CD14-positive monocyte (primary cell): ENCODE measurements at regions not wholly inside any gene's neighbourhood (a gene's known extent, or its start where the extent isn't known, plus 50 kb on each side); places are given as distances from the start of the nearest gene placed in this dataset.

Experiments used
- DNase-seq, 3 donors: peaks; one replicate each; pipeline ENCODE4 v3.0.0-alpha.2; 2011 to 2022
- H2AFZ ChIP-seq: 2 replicates; pipeline ENCODE4 v1.6.0; 2012; ENCODE audit warnings: mild to moderate bottlenecking, low read depth, low read length, inconsistent platforms; ENCODE audit not compliant: insufficient read depth, poor library complexity, severe bottlenecking
- H3K27ac ChIP-seq, 2 donors: 1 replicate in 1 of 2; 2 replicates in 1 of 2; pipeline ENCODE4 v1.5.1; 2012 to 2013; ENCODE audit warnings: low read length in 2 of 2, control low read depth in 1 of 2, inconsistent platforms in 1 of 2, low read depth in 1 of 2, mild to moderate bottlenecking in 1 of 2
- H3K27me3 ChIP-seq, 2 donors: one replicate each; pipeline versions ENCODE4 v1.6.0 to v1.6.1; 2011 to 2013; ENCODE audit warnings: low read length in 2 of 2; ENCODE audit not compliant: control insufficient read depth in 2 of 2, insufficient read depth in 2 of 2
- H3K36me3 ChIP-seq, 2 donors: replicated peaks in 1 of 2; 1 replicate in 1 of 2; 2 replicates in 1 of 2; pipeline versions ENCODE4 v1.5.1 to v1.6.1; 2012 to 2013; ENCODE audit warnings: low read length in 2 of 2, control low read depth in 1 of 2, inconsistent platforms in 1 of 2, mild to moderate bottlenecking in 1 of 2; ENCODE audit not compliant: insufficient read depth in 2 of 2, control insufficient read depth in 1 of 2
- H3K4me1 ChIP-seq, 2 donors: 1 replicate in 1 of 2; 2 replicates in 1 of 2; pipeline versions ENCODE4 v1.5.1 to v1.6.1; 2012 to 2013; ENCODE audit warnings: low read length in 2 of 2, control low read depth in 1 of 2, inconsistent platforms in 1 of 2, mild to moderate bottlenecking in 1 of 2, moderate library complexity in 1 of 2; ENCODE audit not compliant: insufficient read depth in 2 of 2, control insufficient read depth in 1 of 2
- H3K4me2 ChIP-seq: replicated peaks from 2 replicates; pipeline ENCODE3; 2012; ENCODE audit warnings: low read length, moderate library complexity, mild to moderate bottlenecking; ENCODE audit not compliant: poor library complexity, severe bottlenecking; ENCODE audit errors: extremely low read depth
- H3K4me3 ChIP-seq, 3 experiments: fragments of 200-600 bp in 1 of 3; sonication (generic) in 1 of 3; replicated peaks in 1 of 3; 1 replicate in 2 of 3; 2 replicates in 1 of 3; pipeline ENCODE4 v1.5.1; 2011 to 2013; ENCODE audit warnings: low read length in 3 of 3, mild to moderate bottlenecking in 3 of 3, control low read depth in 2 of 3, low read depth in 2 of 3, inconsistent platforms in 1 of 3, moderate library complexity in 1 of 3
- H3K79me2 ChIP-seq: 2 replicates; pipeline ENCODE4 v1.6.0; 2012; ENCODE audit warnings: mild to moderate bottlenecking, control low read depth, inconsistent platforms, low read length, moderate library complexity; ENCODE audit not compliant: insufficient read depth
- H3K9ac ChIP-seq: 2 replicates; pipeline ENCODE4 v1.6.0; 2017; ENCODE audit warnings: low read length, mild to moderate bottlenecking; ENCODE audit not compliant: insufficient read depth, poor library complexity, severe bottlenecking
- H3K9me3 ChIP-seq, 2 donors: replicated peaks in 1 of 2; 1 replicate in 1 of 2; 2 replicates in 1 of 2; pipeline versions ENCODE4 v1.5.1 to v1.6.1; 2012 to 2013; ENCODE audit warnings: low read length in 2 of 2, control low read depth in 1 of 2; ENCODE audit not compliant: control insufficient read depth in 1 of 2, insufficient read depth in 1 of 2
- H4K20me1 ChIP-seq: 2 replicates; pipeline ENCODE4 v1.6.0; 2012; ENCODE audit warnings: mild to moderate bottlenecking, low read length, control low read depth, moderate library complexity; ENCODE audit not compliant: insufficient read depth
- H3K27ac Mint-ChIP-seq, 7 donors: one replicate each; pipeline ENCODE4 v1.8.0; 2020; ENCODE audit warnings: mild to moderate bottlenecking in 7 of 7, mixed read lengths in 7 of 7, moderate library complexity in 6 of 7, inconsistent platforms in 2 of 7
- H3K27me3 Mint-ChIP-seq, 3 donors: one replicate each; pipeline ENCODE4 v1.8.0; 2021 to 2022; ENCODE audit warnings: low read depth in 3 of 3, mild to moderate bottlenecking in 3 of 3, mixed read lengths in 3 of 3, moderate library complexity in 3 of 3, inconsistent platforms in 1 of 3
- H3K36me3 Mint-ChIP-seq, 2 donors: one replicate each; pipeline ENCODE4 v1.8.0; 2020; ENCODE audit warnings: mixed read lengths in 2 of 2, inconsistent platforms in 1 of 2, mild to moderate bottlenecking in 1 of 2
- H3K4me1 Mint-ChIP-seq: one replicate; pipeline ENCODE4 v1.8.0; 2020; ENCODE audit warnings: mild to moderate bottlenecking, mixed read lengths
- H3K4me3 Mint-ChIP-seq, 2 donors: one replicate each; pipeline ENCODE4 v1.8.0; 2020; ENCODE audit warnings: mild to moderate bottlenecking in 2 of 2, mixed read lengths in 2 of 2, moderate library complexity in 1 of 2
- H3K9me3 Mint-ChIP-seq, 7 donors: one replicate each; pipeline ENCODE4 v1.8.0; 2020 to 2022; ENCODE audit warnings: mixed read lengths in 7 of 7, mild to moderate bottlenecking in 6 of 7, moderate library complexity in 6 of 7, inconsistent platforms in 2 of 7
- CTCF ChIP-seq: fragments of 200-600 bp; IDR thresholded peaks from one replicate; pipeline ENCODE4 v1.8.0; 2022; ENCODE audit warnings: antibody characterized with exemption, mild to moderate bottlenecking
- WGBS: methylation state at CpG from one replicate; pipeline ENCODE4 v1.1.5; 2013; ENCODE audit warnings: missing lambda C conversion rate; ENCODE audit not compliant: insufficient coverage; 5-methylcytosine and 5-hydroxymethylcytosine counted together
- intact Hi-C, 2 donors: fragments of 100-400 bp; cut with micrococcal nuclease; formaldehyde crosslinking; loops; one replicate each; pipeline versions ENCODE4 v1.15.0 to v1.15.1; 2023

GRCh38 chr1:239244084-239244483, 142.3 kb upstream of the CHRM3 start:
- H3K79me2 ChIP-seq = no peaks in the 10 kb centered on the region
- no peak for TF ChIP-seq CTCF
- no peak overlapping the region for H2AFZ ChIP-seq

GRCh38 chr1:239243006-239243405, 143.4 kb upstream of the CHRM3 start:
- H3K27ac ChIP-seq = no peak overlapping the region
- WGBS = 94% methylated on average over 2 of the region's 2 CpGs
- H3K4me1 ChIP-seq = no peaks in the 10 kb centered on the region
- Mint-ChIP-seq H3K27me3 (no peaks in the 10 kb centered on the region), H3K4me1 (no peaks in the 10 kb centered on the region), H3K9me3 (peaks cover 0 to 5% (median 0%) of the 10 kb centered on the region in 7 donors), H3K36me3 (no peaks in the 10 kb centered on the region), H3K4me3 (no peak overlapping the region), H3K27ac (no peak overlapping the region)
- no peaks in the 10 kb centered on the region for H3K79me2 ChIP-seq
- no peaks in the 10 kb centered on the region for H4K20me1 ChIP-seq
- DNase-seq = no peak
- H2AFZ ChIP-seq = no peak overlapping the region
- no peaks in the 10 kb centered on the region for H3K9me3 ChIP-seq
- no peaks in the 10 kb centered on the region for H3K27me3 ChIP-seq
- intact Hi-C loops = no loop called here
- H3K36me3 ChIP-seq = no peaks in the 10 kb centered on the region
- no peak overlapping the region for H3K4me3 ChIP-seq
- H3K9ac ChIP-seq = no peak overlapping the region
- H3K4me2 ChIP-seq = no peak overlapping the region
- TF ChIP-seq CTCF = no peak

More at GRCh38 chr1:239244084-239244483, 142.3 kb upstream of the CHRM3 start:
- H3K9ac ChIP-seq = no peak overlapping the region
- H3K4me1 ChIP-seq = no peaks in the 10 kb centered on the region
- Mint-ChIP-seq H3K4me1 (no peaks in the 10 kb centered on the region), H3K36me3 (no peaks in the 10 kb centered on the region), H3K27me3 (no peaks in the 10 kb centered on the region), H3K27ac (no peak overlapping the region), H3K4me3 (no peak overlapping the region), H3K9me3 (peaks cover 0 to 7% (median 0%) of the 10 kb centered on the region in 7 donors)
- H4K20me1 ChIP-seq = no peaks in the 10 kb centered on the region
- no peak overlapping the region for H3K4me2 ChIP-seq
- intact Hi-C loops = no loop called here
- no peaks in the 10 kb centered on the region for H3K9me3 ChIP-seq
- H3K27me3 ChIP-seq = no peaks in the 10 kb centered on the region
- H3K4me3 ChIP-seq = no peak overlapping the region
- H3K27ac ChIP-seq = no peak overlapping the region
- WGBS = no CpG with 5 or more reads among the region's 2 CpGs
- no peaks in the 10 kb centered on the region for H3K36me3 ChIP-seq
- DNase-seq = no peak
